Fibroblast of lung (primary cell): ENCODE measurements at regions not wholly inside any gene's neighbourhood (a gene's known extent, or its start where the extent isn't known, plus 50 kb on each side); places are given as distances from the start of the nearest gene placed in this dataset.

ENCODE experiments used
- EZH2 ChIP-seq: IDR thresholded peaks from 2 replicates; pipeline ENCODE4 v1.5.1; 2012; ENCODE audit warnings: low read length, control low read depth, mild to moderate bottlenecking; ENCODE audit errors: missing control alignments
- TF ChIP-seq, protein P1 (sequence below), 2 donors: IDR thresholded peaks in 1 of 2; conservative IDR thresholded peaks in 1 of 2; 1 replicate in 1 of 2; 2 replicates in 1 of 2; pipeline ENCODE4 v1.5.1; 2011 to 2012; ENCODE audit warnings: low read length in 2 of 2, control low read depth in 1 of 2, inconsistent platforms in 1 of 2, low read depth in 1 of 2, mild to moderate bottlenecking in 1 of 2

DNA sequence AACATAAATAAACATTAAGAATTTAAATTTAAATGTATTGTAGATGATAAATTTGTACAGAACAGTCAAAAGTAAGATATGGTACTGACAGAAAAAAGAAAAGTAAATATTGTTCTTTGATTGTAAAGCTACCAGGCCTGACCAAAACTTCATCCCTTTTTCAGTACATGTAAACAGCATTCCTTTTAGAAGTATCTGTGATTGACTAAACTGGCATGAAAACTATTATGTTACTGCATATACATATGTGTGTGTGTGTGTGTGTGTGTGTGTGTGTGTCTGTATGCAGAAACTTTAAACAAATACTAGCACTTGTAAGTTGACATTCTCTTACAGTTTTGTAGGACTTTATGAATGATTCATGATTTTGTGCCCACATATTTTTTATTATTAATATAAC, 270.9 kb downstream of the C12orf50 start:
- TF ChIP-seq, protein P1, sequence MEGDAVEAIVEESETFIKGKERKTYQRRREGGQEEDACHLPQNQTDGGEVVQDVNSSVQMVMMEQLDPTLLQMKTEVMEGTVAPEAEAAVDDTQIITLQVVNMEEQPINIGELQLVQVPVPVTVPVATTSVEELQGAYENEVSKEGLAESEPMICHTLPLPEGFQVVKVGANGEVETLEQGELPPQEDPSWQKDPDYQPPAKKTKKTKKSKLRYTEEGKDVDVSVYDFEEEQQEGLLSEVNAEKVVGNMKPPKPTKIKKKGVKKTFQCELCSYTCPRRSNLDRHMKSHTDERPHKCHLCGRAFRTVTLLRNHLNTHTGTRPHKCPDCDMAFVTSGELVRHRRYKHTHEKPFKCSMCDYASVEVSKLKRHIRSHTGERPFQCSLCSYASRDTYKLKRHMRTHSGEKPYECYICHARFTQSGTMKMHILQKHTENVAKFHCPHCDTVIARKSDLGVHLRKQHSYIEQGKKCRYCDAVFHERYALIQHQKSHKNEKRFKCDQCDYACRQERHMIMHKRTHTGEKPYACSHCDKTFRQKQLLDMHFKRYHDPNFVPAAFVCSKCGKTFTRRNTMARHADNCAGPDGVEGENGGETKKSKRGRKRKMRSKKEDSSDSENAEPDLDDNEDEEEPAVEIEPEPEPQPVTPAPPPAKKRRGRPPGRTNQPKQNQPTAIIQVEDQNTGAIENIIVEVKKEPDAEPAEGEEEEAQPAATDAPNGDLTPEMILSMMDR (conservative IDR thresholded peaks at IDR 0.05 in 1 of 2, IDR thresholded peaks at IDR 0.05 in 1 of 2; ENCODE audit: low read depth in 1 of 2, low read length in 2 of 2): no peak
- TF ChIP-seq EZH2: no peak
